ENCODE measurements at regions not wholly inside any gene's neighbourhood (a gene's known extent, or its start where the extent isn't known, plus 50 kb on each side); places are given as distances from the start of the nearest gene placed in this dataset.
"Not testable (repeated sequence)": the region's sequence is repeated elsewhere in the genome, so short reads cannot be mapped to it uniquely, and the experiment has no call there.

GRCh38 chr6:140445474-140446004 lies 1071.1 kb upstream of the CITED2 start:
- DNase-seq (ENCODE audit: low read depth) = no peak

- not testable (repeated sequence) for DNase-seq (ENCODE audit: low read depth)
Measured at GRCh38 chr6:140443112-140443511, 1068.7 kb upstream of the CITED2 start.

DNA sequence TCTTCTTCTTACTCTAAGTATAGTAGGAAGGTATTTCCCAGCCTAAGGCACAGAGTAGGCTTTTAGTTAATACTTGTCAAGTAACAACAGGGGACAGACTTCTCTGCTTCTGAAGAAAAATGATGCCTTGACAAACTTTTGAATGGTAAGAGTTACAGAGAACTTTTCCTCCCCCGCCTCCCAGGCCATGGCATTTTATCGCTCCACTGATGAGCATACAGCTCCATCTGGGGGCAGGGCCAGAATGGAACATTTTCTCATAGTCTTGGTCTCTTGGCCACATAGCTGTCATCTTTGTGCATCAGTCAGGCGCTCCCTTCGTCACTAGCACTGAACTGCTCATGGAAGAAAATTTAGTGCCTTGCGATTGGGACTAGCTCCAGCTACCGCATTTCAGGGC lies 1066.8 kb upstream of the CITED2 start:
- DNase-seq (ENCODE audit: low read depth) = no peak

DNA sequence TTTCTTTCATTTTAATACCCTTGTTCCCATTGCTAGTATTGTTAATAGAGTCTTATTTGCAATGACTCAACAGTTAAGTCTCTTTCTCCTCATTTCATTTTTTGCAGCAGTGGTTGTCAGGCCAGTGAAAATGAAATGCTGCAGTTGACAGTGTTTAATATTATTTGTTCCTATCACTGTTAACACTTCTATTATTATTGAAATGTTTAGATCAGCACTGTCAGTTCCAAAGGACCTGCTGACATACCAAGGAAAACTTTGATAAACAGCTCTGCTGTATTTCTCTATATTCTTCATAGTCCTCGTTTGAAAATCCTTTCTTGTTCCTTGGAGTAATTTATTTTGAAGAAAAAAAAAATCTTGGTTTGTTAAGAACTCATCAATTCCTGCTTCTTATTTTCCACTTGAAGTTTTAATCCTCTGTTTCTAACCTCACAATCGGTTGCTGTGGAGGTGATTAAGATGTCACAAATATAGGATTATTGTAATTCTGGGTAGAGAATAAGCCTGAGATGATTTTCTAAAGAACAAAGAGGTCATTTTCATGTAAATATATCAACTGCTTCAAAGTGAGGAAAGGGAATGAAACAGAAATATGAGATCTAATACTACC lies 1065.9 kb upstream of the CITED2 start:
- DNase-seq (ENCODE audit: low read depth) = no peak

DNA sequence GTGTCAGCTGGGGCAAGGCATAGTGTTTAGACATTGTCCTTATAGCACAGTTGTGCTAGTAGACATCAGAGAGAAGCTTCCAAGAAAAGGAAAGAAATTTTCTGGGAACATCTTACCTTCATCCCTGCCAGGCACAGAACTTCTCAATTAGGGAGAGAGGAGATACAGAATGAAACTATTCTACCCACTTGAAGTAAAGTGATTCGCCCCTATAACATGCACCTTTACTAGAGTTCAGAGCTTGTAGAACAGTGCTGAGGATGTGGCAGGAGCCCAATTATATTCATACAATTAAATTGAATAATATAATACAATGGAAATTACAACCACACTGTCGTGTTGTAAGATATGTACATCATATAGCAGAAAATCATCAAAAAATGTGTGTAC lies 1063.9 kb upstream of the CITED2 start:
- DNase-seq (ENCODE audit: low read depth) = no peak

- DNase-seq (ENCODE audit: low read depth) = no peak
Measured at GRCh38 chr6:140437619-140438345, 1063.3 kb upstream of the CITED2 start.

DNA sequence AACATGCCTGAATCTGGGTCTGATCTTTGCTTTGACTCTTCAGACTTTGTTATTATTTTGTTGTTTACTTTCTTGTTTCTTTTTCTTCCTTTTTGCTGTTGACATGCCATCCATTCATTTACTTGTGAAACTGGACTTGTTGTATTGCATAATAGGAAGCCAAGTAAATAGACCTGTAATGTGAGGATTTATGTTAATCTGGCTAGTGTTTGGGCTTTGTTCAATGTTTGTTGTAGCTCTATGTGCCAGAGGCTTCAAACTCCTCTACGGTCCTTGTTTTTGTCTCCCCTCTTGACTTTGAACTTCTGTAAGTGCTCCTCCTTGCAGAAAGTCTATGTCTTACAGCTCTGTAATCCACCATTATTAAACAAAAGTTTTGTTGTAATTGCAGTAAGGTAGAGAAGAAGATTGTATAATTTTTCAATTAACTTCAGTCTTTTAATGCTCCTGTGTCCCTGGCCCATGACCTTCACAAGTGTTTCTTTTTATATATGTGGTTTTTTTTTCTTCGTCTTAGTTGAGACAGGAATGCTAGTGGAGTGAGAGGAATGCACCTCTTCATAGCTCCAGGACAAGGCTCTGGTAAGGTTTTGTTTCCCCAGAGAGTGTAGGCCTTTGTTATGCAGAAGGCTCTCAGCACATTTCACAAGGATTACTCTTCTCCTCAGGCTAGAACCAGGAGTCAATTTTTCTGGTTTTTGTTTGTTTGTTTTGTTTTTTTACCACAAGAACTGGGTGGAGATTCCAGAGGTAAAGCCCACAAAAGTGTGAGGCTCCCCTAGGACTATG lies 1061.8 kb upstream of the CITED2 start:
- no peak for DNase-seq (ENCODE audit: low read depth)

- DNase-seq (ENCODE audit: low read depth) = no peak
Measured at GRCh38 chr6:140434761-140435160, 1060.3 kb upstream of the CITED2 start.

GRCh38 chr6:140433072-140433471 lies 1058.6 kb upstream of the CITED2 start:
- DNase-seq (ENCODE audit: low read depth) = no peak

- no peak for DNase-seq (ENCODE audit: low read depth)
Measured at GRCh38 chr6:140427842-140428241, 1053.4 kb upstream of the CITED2 start.

DNA sequence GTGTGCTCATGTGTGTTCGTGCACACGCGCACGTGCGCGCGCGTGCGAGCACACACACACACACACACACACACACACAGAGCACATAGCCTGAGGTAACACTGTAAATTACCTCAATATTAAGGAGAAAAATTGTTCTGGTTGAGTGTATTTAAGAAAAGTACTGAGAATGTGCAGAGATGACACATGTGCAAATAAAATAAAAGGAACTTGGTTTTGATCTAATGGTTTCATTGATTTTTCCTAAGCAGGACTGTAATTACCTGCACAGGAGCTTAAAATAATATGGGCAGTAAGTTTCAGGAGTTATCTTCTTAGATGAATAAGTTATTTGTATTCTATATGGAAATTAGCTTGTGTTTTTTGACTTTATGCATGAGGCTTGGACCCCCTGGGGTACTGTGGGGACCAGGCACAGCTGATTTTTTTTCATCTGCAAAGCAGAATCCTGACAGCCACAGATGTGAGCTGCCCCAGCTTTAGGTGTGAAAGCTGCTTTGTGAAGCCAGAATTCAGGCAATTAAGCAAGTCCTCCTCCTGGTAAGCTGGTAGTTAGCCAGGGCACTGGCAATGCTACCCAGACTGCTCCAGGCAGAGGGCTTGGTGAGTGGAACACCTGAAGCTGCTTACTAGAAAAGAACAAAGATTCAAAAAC lies 1040.6 kb upstream of the CITED2 start:
- DNase-seq (ENCODE audit: low read depth) = no peak

GRCh38 chr6:140403020-140403419 lies 1028.6 kb upstream of the CITED2 start:
- no peak for DNase-seq (ENCODE audit: low read depth)

DNA sequence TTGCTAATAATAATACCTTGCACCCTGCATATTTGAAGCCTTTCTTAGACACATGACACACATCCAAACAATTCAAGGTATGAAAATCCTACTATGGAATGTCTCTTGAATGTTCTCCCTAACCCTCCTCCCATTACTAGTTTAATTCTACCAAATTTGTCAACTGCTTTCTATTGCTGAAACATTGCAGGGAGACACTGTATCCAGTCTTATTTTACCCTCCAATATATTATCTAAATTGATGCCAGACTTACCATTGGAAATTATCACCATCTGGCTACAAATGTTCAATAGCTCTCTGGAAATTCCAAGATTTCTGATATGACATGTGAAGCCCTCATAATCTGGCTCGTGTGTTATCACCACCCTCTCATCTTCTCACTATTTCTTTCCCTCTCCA lies 1027.3 kb upstream of the CITED2 start:
- no peak for DNase-seq (ENCODE audit: low read depth)

GRCh38 chr6:140398076-140398475 lies 1023.6 kb upstream of the CITED2 start:
- DNase-seq (ENCODE audit: low read depth) = no peak

- DNase-seq (ENCODE audit: low read depth) = no peak
Measured at GRCh38 chr6:140397106-140397505, 1022.7 kb upstream of the CITED2 start.

DNA sequence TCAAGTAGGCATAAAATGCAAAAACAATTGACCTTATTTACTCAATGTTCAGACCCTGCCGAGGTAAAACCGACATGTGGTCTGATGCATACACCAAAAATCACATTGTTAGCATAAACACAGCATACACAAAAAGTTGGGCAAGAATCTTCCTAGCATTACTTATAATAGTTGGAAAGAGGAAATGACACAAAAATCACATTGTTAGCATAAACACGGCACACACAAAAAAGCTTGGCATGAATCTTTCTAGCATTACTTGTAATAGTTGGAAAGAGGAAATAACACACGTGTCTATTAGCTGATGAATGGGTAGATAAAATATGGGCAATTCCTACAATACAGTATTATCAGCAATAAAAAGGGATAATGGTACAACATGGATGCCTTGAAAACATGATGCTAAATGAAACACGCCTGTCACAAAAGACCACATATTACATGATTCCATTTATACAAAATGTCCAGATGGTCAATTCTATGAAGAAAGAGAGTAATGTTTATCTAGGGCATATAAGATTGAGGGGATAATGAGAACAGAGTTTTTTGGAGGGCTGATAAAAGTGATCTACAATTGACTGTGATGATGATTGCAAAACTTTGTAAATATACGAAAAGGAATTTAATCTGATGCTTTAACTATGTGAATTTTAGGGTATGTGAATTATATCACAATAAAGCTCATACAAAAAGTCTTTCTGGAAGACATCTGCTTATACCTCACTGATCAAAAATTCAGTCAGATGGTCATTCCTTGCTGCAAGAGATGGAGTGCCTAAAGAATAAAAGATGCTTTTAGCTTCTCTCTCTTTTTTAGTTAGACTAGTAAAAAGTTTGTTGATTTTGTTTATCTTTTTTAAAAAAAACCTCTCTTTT lies 1019.5 kb upstream of the CITED2 start:
- DNase-seq (ENCODE audit: low read depth) = no peak

DNA sequence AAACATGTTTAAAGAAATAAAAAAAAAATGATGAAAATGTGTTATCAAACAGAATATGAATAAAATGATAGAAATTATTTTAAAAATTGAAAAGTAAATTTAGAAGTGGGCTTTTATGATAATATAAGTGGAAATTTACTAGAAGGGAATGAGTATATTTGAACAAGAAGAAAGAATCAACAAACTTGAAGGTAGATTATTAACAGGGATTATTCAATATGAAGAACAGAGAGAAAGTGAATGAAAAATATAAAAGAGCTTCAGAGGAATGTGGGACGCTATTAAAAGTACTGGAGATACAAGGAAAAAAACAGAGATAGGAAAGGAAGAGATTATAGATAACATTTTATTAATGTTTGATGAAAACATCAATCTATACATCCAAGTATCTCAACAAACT lies 1014.4 kb upstream of the CITED2 start:
- DNase-seq (ENCODE audit: low read depth) = no peak

- DNase-seq (ENCODE audit: low read depth) = no peak
Measured at GRCh38 chr6:140388192-140388802, 1013.8 kb upstream of the CITED2 start.

GRCh38 chr6:140385679-140386078 lies 1011.2 kb upstream of the CITED2 start:
- DNase-seq (ENCODE audit: low read depth) = no peak

- no peak for DNase-seq (ENCODE audit: low read depth)
Measured at GRCh38 chr6:140382355-140382754, 1007.9 kb upstream of the CITED2 start.
